Stimulated activated naive CD4-positive, alpha-beta T cell (primary cell): ENCODE measurements at regions not wholly inside any gene's neighbourhood (a gene's known extent, or its start where the extent isn't known, plus 50 kb on each side); places are given as distances from the start of the nearest gene placed in this dataset.
"Not testable (repeated sequence)": the region's sequence is repeated elsewhere in the genome, so short reads cannot be mapped to it uniquely, and the experiment has no call there.

ENCODE experiments used
- DNase-seq, 6 experiments: peaks; one replicate each; lab custom pipeline; 2025; lab: John Stamatoyannopoulos, UW

DNA sequence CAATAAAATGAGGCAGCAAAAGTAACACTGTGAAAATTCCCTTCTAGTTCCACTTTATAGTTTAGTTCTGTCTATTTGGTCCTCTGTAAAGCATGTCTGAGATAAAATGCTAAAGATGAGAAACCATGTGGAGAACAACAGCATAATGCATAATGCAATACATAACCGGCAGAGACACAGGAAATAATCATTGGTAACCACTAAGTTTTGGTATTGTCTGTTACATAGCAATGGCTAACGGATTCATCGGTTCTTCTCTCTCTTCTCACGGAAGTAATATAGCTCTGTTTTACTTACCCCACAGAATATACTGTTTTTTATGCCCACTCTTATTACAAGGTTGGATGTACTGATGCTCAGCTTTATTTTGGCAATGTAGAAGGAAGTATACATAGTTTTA is 158.9 kb downstream of the FAM174A start:
- DNase-seq = no peak

GRCh38 chr5:100697970-100698369 is 162.8 kb downstream of the FAM174A start:
- no peak for DNase-seq

DNA sequence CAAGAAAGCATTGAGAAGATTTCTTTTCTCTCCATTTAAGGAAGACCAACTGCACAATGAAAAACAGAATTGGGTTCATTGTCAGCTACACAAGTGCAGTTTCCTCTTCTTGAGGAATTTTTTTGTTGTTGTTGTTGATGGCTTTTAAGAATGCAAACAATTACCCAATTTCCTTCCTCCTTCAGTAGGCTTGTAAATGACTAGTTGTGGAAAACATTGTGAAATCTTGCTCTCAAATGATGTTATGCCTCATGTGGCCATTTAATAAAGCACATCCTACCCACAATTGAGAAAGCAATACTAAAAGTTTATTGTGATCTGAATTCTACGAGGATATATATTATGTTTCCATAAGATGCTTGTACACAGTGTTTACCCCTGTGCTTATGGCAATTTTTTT is 171.6 kb downstream of the FAM174A start:
- no peak for DNase-seq

DNA sequence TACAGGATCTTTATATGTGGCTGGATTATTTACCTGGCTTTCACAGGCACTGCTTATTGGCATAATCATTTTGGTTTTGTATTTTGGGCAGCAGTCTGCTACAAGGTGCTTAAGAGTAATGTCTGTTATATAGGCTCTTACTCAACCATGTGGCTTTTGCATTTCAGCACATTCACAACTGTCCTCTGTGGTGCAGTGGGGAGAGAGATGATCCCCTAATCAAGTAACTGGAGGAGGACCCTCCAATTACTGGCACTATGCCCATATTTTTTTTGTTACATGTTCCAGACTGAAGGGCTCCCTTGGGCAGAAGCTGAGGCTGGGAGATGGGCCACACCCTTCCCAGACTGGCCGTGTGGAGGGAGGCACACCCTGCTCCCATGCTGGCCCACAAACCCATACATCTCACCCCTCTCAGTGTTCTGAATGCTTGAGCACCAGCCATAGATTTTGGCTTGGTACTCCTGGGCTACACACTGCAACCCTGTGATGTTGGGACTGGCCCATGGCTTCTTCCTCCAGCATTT is 173.5 kb downstream of the FAM174A start:
- DNase-seq = no peak

GRCh38 chr5:100709771-100710170 is 174.6 kb downstream of the FAM174A start:
- DNase-seq = no peak

GRCh38 chr5:100714780-100715179 is 179.6 kb downstream of the FAM174A start:
- DNase-seq = not testable (repeated sequence)

- DNase-seq = no peak
Observed at GRCh38 chr5:100722657-100723056, 180.4 kb downstream of the ST8SIA4 start.

DNA sequence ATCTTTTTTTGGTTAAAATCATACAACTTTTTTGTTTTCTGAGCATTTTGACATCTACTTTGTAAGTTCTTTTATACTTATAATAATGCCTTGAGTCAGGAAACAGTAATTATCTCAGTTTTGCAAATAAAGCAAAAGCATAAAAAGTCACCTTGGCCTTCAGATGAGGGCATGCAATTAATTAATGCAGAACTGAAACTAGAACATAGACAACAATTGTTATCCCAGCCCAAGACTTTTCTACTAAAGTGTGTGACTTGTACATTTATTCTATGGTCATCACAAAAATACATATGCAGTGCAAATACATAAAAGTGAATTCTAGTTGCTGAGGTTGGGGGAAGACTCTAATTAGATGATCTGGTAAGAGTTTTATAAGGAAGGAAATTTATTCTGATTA is 179.9 kb downstream of the ST8SIA4 start:
- no peak for DNase-seq

GRCh38 chr5:100726116-100726515 is 177.0 kb downstream of the ST8SIA4 start:
- no peak for DNase-seq

DNA sequence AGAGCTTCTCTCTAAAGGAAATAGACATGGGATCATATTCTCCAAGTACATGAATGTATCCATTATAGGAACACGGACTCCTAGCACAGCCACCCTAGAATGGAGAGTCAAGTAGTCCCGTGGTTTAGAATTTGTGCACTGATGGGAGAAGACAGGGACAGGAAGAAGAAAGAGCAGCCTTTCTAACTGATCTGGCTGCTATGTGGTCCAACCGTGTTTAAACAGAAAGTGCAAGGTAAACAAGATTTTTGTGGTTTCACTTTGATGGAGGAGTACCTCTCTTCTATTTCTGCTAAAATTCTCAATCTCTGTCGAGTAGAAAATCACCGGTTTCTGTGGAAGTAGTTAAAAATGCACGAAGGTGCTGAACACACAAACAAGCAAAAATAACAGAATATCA is 171.3 kb downstream of the ST8SIA4 start:
- peak in 3 of 6 experiments; percentile 22 to 47 (median 41) for DNase-seq

GRCh38 chr5:100746730-100747129 is 156.4 kb downstream of the ST8SIA4 start:
- no peak for DNase-seq

DNA sequence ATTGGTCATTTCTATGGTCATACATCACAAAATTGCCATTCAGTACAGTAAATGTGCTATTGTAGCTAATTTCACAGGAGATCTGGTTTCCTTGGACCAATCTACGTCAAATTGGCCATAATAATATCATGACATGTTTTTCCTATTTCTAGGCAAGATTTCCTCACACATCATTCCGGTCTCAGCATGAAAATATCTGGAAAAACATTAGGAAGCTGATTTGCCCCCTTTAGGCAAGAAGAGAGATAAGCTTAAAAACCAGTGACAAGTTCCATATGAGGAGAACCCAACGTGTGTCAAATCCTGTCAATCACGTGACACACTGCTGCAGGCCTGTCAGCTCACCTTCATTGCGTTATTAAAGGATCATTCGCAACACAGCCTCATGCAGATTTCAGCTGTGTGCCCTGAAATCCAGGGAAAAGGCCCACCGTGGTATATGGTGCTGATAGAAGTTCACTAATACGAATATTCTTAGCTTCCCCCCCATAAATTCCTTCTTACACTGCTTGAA is 153.3 kb downstream of the ST8SIA4 start:
- no peak for DNase-seq

DNA sequence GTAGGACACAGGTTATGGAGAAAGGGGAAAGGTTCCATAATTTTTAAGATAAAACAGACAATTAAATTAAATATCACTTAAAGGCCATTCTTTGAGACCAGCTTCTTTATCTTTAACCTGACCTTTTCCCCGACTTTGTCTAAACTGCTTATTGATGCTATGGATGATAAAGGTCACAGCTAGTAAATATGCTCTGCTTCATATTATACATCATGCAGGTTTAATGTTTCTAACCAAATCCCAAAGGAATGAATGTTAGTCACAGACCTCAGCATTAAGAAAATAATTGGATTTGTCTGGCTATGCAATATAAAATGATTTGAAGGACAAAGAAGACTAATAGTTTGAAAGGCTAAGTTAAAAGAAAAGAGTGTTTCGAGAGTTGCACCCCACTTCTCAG is 147.6 kb downstream of the ST8SIA4 start:
- DNase-seq = no peak
